ENCODE measurements at regions not wholly inside any gene's neighbourhood (a gene's known extent, or its start where the extent isn't known, plus 50 kb on each side); places are given as distances from the start of the nearest gene placed in this dataset.

DNA sequence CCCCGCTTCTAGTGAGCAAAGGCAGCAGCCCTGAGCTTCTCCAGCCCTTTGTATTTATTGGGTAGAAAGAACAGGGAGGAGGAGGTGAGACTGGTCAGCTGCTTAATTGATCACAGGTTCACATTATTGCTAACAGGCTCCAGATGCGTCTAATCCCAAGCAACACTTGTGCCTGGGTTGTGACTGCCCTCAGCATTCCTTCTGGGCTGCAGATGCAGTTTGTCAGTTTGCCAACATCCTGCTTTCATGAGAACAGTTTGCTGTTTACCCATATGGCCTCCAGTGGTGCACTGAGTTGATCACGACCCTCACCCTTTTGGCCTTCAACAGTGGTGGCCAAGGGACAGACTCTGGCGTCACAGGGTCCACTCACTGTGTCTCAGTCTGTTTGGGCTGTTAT, 159.5 kb upstream of the ZNF516 start:
- no peaks in the 10 kb centered on the region for H3K9me3 Mint-ChIP-seq
- no peak overlapping the region for H3K4me3 Mint-ChIP-seq
- no peaks in the 10 kb centered on the region for H3K36me3 Mint-ChIP-seq
- peaks cover 15% of the 10 kb centered on the region for H3K4me1 Mint-ChIP-seq
- TF ChIP-seq ELF4 (CRISPR knock-in tag; IDR thresholded peaks at IDR 0.05; ENCODE audit: low read depth): no peak
- no peak for TF ChIP-seq ZNF396 (CRISPR knock-in tag; IDR thresholded peaks at IDR 0.05; ENCODE audit: borderline replicate concordance)
- TF ChIP-seq RELA (CRISPR knock-in tag; IDR thresholded peaks at IDR 0.05; ENCODE audit: borderline replicate concordance): no peak
- TF ChIP-seq, protein P1, sequence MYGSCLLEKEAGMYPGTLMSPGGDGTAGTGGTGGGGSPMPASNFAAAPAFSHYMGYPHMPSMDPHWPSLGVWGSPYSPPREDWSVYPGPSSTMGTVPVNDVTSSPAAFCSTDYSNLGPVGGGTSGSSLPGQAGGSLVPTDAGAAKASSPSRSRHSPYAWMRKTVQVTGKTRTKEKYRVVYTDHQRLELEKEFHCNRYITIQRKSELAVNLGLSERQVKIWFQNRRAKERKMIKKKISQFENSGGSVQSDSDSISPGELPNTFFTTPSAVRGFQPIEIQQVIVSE (CRISPR knock-in tag; IDR thresholded peaks at IDR 0.05; ENCODE audit: borderline replicate concordance): no peak
- TF ChIP-seq NFYB (CRISPR knock-in tag; conservative IDR thresholded peaks at IDR 0.05; ENCODE audit: low read depth): no peak
- TF ChIP-seq, protein P2, sequence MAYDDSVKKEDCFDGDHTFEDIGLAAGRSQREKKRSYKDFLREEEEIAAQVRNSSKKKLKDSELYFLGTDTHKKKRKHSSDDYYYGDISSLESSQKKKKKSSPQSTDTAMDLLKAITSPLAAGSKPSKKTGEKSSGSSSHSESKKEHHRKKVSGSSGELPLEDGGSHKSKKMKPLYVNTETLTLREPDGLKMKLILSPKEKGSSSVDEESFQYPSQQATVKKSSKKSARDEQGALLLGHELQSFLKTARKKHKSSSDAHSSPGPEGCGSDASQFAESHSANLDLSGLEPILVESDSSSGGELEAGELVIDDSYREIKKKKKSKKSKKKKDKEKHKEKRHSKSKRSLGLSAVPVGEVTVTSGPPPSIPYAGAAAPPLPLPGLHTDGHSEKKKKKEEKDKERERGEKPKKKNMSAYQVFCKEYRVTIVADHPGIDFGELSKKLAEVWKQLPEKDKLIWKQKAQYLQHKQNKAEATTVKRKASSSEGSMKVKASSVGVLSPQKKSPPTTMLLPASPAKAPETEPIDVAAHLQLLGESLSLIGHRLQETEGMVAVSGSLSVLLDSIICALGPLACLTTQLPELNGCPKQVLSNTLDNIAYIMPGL (CRISPR knock-in tag; IDR thresholded peaks at IDR 0.05): no peak
- TF ChIP-seq JUN (CRISPR knock-in tag; IDR thresholded peaks at IDR 0.05): no peak
- TF ChIP-seq, protein P3, sequence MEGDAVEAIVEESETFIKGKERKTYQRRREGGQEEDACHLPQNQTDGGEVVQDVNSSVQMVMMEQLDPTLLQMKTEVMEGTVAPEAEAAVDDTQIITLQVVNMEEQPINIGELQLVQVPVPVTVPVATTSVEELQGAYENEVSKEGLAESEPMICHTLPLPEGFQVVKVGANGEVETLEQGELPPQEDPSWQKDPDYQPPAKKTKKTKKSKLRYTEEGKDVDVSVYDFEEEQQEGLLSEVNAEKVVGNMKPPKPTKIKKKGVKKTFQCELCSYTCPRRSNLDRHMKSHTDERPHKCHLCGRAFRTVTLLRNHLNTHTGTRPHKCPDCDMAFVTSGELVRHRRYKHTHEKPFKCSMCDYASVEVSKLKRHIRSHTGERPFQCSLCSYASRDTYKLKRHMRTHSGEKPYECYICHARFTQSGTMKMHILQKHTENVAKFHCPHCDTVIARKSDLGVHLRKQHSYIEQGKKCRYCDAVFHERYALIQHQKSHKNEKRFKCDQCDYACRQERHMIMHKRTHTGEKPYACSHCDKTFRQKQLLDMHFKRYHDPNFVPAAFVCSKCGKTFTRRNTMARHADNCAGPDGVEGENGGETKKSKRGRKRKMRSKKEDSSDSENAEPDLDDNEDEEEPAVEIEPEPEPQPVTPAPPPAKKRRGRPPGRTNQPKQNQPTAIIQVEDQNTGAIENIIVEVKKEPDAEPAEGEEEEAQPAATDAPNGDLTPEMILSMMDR (IDR thresholded peaks at IDR 0.05): no peak
- TF ChIP-seq, protein P4, sequence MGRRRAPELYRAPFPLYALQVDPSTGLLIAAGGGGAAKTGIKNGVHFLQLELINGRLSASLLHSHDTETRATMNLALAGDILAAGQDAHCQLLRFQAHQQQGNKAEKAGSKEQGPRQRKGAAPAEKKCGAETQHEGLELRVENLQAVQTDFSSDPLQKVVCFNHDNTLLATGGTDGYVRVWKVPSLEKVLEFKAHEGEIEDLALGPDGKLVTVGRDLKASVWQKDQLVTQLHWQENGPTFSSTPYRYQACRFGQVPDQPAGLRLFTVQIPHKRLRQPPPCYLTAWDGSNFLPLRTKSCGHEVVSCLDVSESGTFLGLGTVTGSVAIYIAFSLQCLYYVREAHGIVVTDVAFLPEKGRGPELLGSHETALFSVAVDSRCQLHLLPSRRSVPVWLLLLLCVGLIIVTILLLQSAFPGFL (CRISPR knock-in tag; IDR thresholded peaks at IDR 0.05; ENCODE audit: borderline replicate concordance): no peak
- TF ChIP-seq, protein P5, sequence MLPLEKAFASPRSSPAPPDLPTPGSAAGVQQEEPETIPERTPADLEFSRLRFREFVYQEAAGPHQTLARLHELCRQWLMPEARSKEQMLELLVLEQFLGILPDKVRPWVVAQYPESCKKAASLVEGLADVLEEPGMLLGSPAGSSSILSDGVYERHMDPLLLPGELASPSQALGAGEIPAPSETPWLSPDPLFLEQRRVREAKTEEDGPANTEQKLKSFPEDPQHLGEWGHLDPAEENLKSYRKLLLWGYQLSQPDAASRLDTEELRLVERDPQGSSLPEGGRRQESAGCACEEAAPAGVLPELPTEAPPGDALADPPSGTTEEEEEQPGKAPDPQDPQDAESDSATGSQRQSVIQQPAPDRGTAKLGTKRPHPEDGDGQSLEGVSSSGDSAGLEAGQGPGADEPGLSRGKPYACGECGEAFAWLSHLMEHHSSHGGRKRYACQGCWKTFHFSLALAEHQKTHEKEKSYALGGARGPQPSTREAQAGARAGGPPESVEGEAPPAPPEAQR (CRISPR knock-in tag; IDR thresholded peaks at IDR 0.05): no peak
- TF ChIP-seq MXD4 (CRISPR knock-in tag; IDR thresholded peaks at IDR 0.05; ENCODE audit: borderline replicate concordance): no peak
- no peak for TF ChIP-seq ZNF121 (CRISPR knock-in tag; IDR thresholded peaks at IDR 0.05)
- no peak for TF ChIP-seq ZNF219 (CRISPR knock-in tag; IDR thresholded peaks at IDR 0.05; ENCODE audit: borderline replicate concordance)
- TF ChIP-seq IRF2 (CRISPR knock-in tag; IDR thresholded peaks at IDR 0.05; ENCODE audit: borderline replicate concordance, low read depth): no peak
- no peak for ATAC-seq
- H3K27me3 Mint-ChIP-seq (ENCODE audit: low read depth): no peaks in the 10 kb centered on the region
- DNase-seq (ENCODE audit: low spot score): no peak
- H3K27ac Mint-ChIP-seq: no peak overlapping the region
- POLR2A ChIA-PET: no interaction called here
- CTCF ChIA-PET: no interaction called here

DNA sequence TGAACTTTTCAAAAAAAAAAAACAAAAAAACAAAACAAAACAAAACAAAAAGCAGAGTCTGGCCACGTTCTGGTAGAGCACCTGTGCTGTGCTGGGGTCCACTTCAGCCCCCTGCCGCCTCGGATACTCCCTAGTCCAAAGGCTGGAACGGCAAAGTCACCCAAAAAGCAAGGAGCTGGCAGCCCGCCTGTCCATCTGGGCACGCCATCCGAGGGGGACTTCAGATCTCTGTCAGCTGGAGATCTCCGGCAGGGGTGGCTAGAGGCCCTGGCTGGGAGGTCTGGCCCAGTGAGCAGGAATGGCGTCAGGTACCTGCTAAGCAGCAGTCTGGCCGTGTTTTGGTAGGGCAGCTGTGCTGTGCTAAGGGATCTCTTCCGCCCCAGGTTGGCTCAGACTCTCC, 152.3 kb upstream of the ZNF516 start:
- TF ChIP-seq, protein P6, sequence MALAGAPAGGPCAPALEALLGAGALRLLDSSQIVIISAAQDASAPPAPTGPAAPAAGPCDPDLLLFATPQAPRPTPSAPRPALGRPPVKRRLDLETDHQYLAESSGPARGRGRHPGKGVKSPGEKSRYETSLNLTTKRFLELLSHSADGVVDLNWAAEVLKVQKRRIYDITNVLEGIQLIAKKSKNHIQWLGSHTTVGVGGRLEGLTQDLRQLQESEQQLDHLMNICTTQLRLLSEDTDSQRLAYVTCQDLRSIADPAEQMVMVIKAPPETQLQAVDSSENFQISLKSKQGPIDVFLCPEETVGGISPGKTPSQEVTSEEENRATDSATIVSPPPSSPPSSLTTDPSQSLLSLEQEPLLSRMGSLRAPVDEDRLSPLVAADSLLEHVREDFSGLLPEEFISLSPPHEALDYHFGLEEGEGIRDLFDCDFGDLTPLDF (CRISPR knock-in tag; IDR thresholded peaks at IDR 0.05): no peak
- TF ChIP-seq NR3C1 (CRISPR knock-in tag; conservative IDR thresholded peaks at IDR 0.05; ENCODE audit: low read depth): no peak
- no peak for TF ChIP-seq NR2C2 (CRISPR knock-in tag; IDR thresholded peaks at IDR 0.05)
- TF ChIP-seq SP1 (CRISPR knock-in tag; conservative IDR thresholded peaks at IDR 0.05): no peak
- no peak for TF ChIP-seq KAT7 (CRISPR knock-in tag; IDR thresholded peaks at IDR 0.05; ENCODE audit: borderline replicate concordance)
- no peak for TF ChIP-seq ZNF423 (CRISPR knock-in tag; IDR thresholded peaks at IDR 0.05)
- Mint-ChIP-seq H3K27ac (no peak overlapping the region), H3K27me3 (ENCODE audit: low read depth) (no peaks in the 10 kb centered on the region), H3K36me3 (no peaks in the 10 kb centered on the region), H3K4me1 (no peaks in the 10 kb centered on the region), H3K9me3 (peaks cover 10% of the 10 kb centered on the region; the same call in 1 of the 2 replicates), H3K4me3 (no peak overlapping the region)
- DNase-seq (ENCODE audit: low spot score) (no peak), ATAC-seq (no peak; the same call in 1 of the 2 replicates)
- POLR2A ChIA-PET: no interaction called here
- CTCF ChIA-PET: interaction anchor here (1.2 to 2.4 kb wide), 2 partner anchors 11 to 62 kb away, joined by 6 to 19 read pairs; no protein-coding TSS in a partner anchor
